ENCODE measurements at regions not wholly inside any gene's neighbourhood (a gene's known extent, or its start where the extent isn't known, plus 50 kb on each side); places are given as distances from the start of the nearest gene placed in this dataset.

DNA sequence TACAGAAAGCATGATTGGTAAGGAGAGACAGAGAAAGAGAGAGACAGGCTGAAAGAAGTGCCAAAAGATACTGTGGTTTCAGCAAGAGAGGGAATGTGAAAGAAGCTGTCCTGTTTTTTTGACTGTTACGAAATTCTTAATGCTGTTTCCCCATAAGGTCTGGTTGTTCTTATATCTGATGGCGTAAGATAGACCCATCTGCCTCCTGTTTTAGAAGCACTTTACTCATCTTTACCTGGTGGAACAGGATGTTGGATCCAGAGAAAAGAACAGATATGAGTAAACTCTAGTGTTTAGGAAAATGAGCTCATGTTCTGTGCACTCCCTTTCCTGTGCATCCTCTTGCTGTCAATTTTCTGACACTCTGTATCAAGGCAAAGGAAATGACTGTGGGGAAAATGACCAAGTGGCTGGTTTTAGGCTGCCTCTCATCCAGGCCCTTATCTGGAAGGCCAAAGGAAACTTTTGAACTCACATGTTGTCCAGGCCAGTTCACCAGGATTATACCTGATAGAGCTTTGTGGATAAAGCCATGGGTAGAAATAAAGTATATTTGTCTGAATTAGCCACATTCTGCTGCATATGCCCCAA is 311.7 kb upstream of the HTR2C start:
- TF ChIP-seq, protein P1, sequence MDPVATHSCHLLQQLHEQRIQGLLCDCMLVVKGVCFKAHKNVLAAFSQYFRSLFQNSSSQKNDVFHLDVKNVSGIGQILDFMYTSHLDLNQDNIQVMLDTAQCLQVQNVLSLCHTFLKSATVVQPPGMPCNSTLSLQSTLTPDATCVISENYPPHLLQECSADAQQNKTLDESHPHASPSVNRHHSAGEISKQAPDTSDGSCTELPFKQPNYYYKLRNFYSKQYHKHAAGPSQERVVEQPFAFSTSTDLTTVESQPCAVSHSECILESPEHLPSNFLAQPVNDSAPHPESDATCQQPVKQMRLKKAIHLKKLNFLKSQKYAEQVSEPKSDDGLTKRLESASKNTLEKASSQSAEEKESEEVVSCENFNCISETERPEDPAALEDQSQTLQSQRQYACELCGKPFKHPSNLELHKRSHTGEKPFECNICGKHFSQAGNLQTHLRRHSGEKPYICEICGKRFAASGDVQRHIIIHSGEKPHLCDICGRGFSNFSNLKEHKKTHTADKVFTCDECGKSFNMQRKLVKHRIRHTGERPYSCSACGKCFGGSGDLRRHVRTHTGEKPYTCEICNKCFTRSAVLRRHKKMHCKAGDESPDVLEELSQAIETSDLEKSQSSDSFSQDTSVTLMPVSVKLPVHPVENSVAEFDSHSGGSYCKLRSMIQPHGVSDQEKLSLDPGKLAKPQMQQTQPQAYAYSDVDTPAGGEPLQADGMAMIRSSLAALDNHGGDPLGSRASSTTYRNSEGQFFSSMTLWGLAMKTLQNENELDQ (tag by site-specific recombination; IDR thresholded peaks at IDR 0.05; ENCODE audit: low read depth): no peak
- TF ChIP-seq GLI4 (tag by site-specific recombination; IDR thresholded peaks at IDR 0.05) (no peak), ZNF292 (tag by site-specific recombination; IDR thresholded peaks at IDR 0.05; ENCODE audit: borderline replicate concordance, low read depth) (no peak), ZNF239 (tag by site-specific recombination; IDR thresholded peaks at IDR 0.05) (no peak), ZNF701 (tag by site-specific recombination; IDR thresholded peaks at IDR 0.05) (no peak), YY1 (tag by site-specific recombination; IDR thresholded peaks at IDR 0.05) (no peak)
- TF ChIP-seq, protein P2, sequence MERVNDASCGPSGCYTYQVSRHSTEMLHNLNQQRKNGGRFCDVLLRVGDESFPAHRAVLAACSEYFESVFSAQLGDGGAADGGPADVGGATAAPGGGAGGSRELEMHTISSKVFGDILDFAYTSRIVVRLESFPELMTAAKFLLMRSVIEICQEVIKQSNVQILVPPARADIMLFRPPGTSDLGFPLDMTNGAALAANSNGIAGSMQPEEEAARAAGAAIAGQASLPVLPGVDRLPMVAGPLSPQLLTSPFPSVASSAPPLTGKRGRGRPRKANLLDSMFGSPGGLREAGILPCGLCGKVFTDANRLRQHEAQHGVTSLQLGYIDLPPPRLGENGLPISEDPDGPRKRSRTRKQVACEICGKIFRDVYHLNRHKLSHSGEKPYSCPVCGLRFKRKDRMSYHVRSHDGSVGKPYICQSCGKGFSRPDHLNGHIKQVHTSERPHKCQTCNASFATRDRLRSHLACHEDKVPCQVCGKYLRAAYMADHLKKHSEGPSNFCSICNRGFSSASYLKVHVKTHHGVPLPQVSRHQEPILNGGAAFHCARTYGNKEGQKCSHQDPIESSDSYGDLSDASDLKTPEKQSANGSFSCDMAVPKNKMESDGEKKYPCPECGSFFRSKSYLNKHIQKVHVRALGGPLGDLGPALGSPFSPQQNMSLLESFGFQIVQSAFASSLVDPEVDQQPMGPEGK (tag by site-specific recombination; IDR thresholded peaks at IDR 0.05): no peak
- TF ChIP-seq, protein P3, sequence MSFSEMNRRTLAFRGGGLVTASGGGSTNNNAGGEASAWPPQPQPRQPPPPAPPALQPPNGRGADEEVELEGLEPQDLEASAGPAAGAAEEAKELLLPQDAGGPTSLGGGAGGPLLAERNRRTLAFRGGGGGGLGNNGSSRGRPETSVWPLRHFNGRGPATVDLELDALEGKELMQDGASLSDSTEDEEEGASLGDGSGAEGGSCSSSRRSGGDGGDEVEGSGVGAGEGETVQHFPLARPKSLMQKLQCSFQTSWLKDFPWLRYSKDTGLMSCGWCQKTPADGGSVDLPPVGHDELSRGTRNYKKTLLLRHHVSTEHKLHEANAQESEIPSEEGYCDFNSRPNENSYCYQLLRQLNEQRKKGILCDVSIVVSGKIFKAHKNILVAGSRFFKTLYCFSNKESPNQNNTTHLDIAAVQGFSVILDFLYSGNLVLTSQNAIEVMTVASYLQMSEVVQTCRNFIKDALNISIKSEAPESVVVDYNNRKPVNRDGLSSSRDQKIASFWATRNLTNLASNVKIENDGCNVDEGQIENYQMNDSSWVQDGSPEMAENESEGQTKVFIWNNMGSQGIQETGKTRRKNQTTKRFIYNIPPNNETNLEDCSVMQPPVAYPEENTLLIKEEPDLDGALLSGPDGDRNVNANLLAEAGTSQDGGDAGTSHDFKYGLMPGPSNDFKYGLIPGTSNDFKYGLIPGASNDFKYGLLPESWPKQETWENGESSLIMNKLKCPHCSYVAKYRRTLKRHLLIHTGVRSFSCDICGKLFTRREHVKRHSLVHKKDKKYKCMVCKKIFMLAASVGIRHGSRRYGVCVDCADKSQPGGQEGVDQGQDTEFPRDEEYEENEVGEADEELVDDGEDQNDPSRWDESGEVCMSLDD (tag by site-specific recombination; IDR thresholded peaks at IDR 0.05): no peak

Data from HEK293 (cell line).